IMR-90 (cell line): ENCODE measurements at regions not wholly inside any gene's neighbourhood (a gene's known extent, or its start where the extent isn't known, plus 50 kb on each side); places are given as distances from the start of the nearest gene placed in this dataset.

Experiments used
- ATAC-seq: fragments of 200-7000 bp; cut with Tn5 transposase; 2 replicates; pipeline ENCODE4 v1.9.1; 2020; ENCODE audit warnings: low read depth, mild to moderate bottlenecking, moderate library complexity
- BruUV-seq: library from RNA; stranded (reverse); fragments of 400-500 nt; replicated peaks from 2 replicates; lab custom pipeline; 2021; lab: Mats Ljungman, UMichigan
- CTCF ChIA-PET: fragments of 300-600 bp; formaldehyde crosslinking; extraction: SDS; loops from one replicate; lab custom pipeline; 2021; ENCODE audit warnings: antibody characterized with exemption; lab: Yijun Ruan, JAX
- POLR2A ChIA-PET: fragments of 300-600 bp; sonication (Branson Sonifier 250); formaldehyde crosslinking; loops from one replicate; lab custom pipeline; 2022; ENCODE audit warnings: antibody characterized with exemption; ENCODE audit not compliant: unreplicated experiment; lab: Charles Lee
- DNase-seq: peaks from one replicate; pipeline ENCODE4 v3.0.0; 2013
- H2AFZ ChIP-seq: replicated peaks from 2 replicates; pipeline ENCODE3; 2013; ENCODE audit warnings: low read length, mild to moderate bottlenecking; ENCODE audit not compliant: poor library complexity
- H2AK5ac ChIP-seq: 2 replicates; pipeline ENCODE4 v1.6.1; 2013; ENCODE audit warnings: low read depth, low read length, inconsistent platforms
- H2AK9ac ChIP-seq: replicated peaks from 2 replicates; pipeline ENCODE3; 2013; ENCODE audit warnings: mild to moderate bottlenecking, low read depth, low read length, moderate library complexity; ENCODE audit not compliant: poor library complexity
- H2BK120ac ChIP-seq: 2 replicates; pipeline ENCODE4 v1.6.1; 2013; ENCODE audit warnings: low read depth, low read length, inconsistent platforms
- H2BK15ac ChIP-seq: 3 replicates; pipeline ENCODE4 v1.6.1; 2013; ENCODE audit warnings: low read depth, low read length, inconsistent platforms
- H2BK20ac ChIP-seq: 2 replicates; pipeline ENCODE4 v1.6.1; 2013; ENCODE audit warnings: low read depth, mild to moderate bottlenecking, inconsistent platforms, low read length, moderate library complexity
- H2BK5ac ChIP-seq: 2 replicates; pipeline ENCODE4 v1.6.1; 2013; ENCODE audit warnings: mild to moderate bottlenecking, low read depth, low read length, inconsistent platforms; ENCODE audit not compliant: poor library complexity, severe bottlenecking
- H3K14ac ChIP-seq: replicated peaks from 2 replicates; pipeline ENCODE4 v1.6.1; 2013; ENCODE audit warnings: low read depth, low read length, inconsistent platforms
- H3K18ac ChIP-seq: 2 replicates; pipeline ENCODE4 v1.6.1; 2013; ENCODE audit warnings: low read depth, low read length, control low read depth
- H3K23ac ChIP-seq: 2 replicates; pipeline ENCODE4 v1.6.1; 2013; ENCODE audit warnings: low read depth, low read length, inconsistent platforms
- H3K27ac ChIP-seq: 2 replicates; pipeline ENCODE4 v1.5.1; 2013; ENCODE audit warnings: mild to moderate bottlenecking, control low read depth, low read length; ENCODE audit not compliant: insufficient read depth
- H3K27me3 ChIP-seq: 2 replicates; pipeline ENCODE4 v1.6.1; 2013; ENCODE audit warnings: low read length; ENCODE audit not compliant: control insufficient read depth, insufficient read depth
- H3K36me3 ChIP-seq: 2 replicates; pipeline ENCODE4 v1.6.1; 2013; ENCODE audit warnings: low read length, mixed read lengths; ENCODE audit not compliant: control insufficient read depth, insufficient read depth
- H3K4ac ChIP-seq: 2 replicates; pipeline ENCODE4 v1.6.1; 2013; ENCODE audit warnings: low read depth, low read length, inconsistent platforms
- H3K4me1 ChIP-seq: 2 replicates; pipeline ENCODE4 v1.6.1; 2013; ENCODE audit warnings: low read length, mixed read lengths; ENCODE audit not compliant: control insufficient read depth, insufficient read depth
- H3K4me2 ChIP-seq: 2 replicates; pipeline ENCODE4 v1.6.1; 2013; ENCODE audit warnings: low read depth, mild to moderate bottlenecking, control low read depth, low read length, moderate library complexity
- H3K4me3 ChIP-seq: 2 replicates; pipeline ENCODE4 v1.5.1; 2013; ENCODE audit warnings: low read depth, mild to moderate bottlenecking, control low read depth, low read length, moderate library complexity; ENCODE audit not compliant: insufficient read depth
- H3K56ac ChIP-seq: 2 replicates; pipeline ENCODE4 v1.6.1; 2013; ENCODE audit warnings: low read length, inconsistent platforms; ENCODE audit not compliant: insufficient read depth; ENCODE audit errors: extremely low read depth
- H3K79me1 ChIP-seq, 2 experiments: 2 replicates each; pipeline ENCODE4 v1.6.1; 2013; ENCODE audit warnings: low read length in 2 of 2, inconsistent platforms in 1 of 2, low read depth in 1 of 2
- H3K9ac ChIP-seq: 2 replicates; pipeline ENCODE4 v1.6.1; 2013; ENCODE audit warnings: low read depth, low read length, control low read depth
- H3K9me1 ChIP-seq: 2 replicates; pipeline ENCODE4 v1.6.1; 2013; ENCODE audit warnings: low read length, inconsistent platforms; ENCODE audit not compliant: insufficient read depth
- H3K9me3 ChIP-seq: 2 replicates; pipeline ENCODE4 v1.6.1; 2013; ENCODE audit warnings: low read length; ENCODE audit not compliant: control insufficient read depth, insufficient read depth
- H4K20me1 ChIP-seq: 2 replicates; pipeline ENCODE4 v1.6.1; 2013; ENCODE audit warnings: low read length, inconsistent platforms; ENCODE audit not compliant: insufficient read depth
- H4K5ac ChIP-seq: 2 replicates; pipeline ENCODE4 v1.6.1; 2013; ENCODE audit warnings: mild to moderate bottlenecking, low read depth, low read length, control low read depth
- H4K8ac ChIP-seq, 2 experiments: 2 replicates each; pipeline ENCODE4 v1.6.1; 2013; ENCODE audit warnings: low read depth in 2 of 2, low read length in 2 of 2, control low read depth in 1 of 2, inconsistent platforms in 1 of 2
- H4K91ac ChIP-seq: 2 replicates; pipeline ENCODE4 v1.6.1; 2013; ENCODE audit warnings: low read depth, low read length, inconsistent platforms; ENCODE audit not compliant: insufficient read depth
- BHLHE40 ChIP-seq: fragments of 150-350 bp; IDR thresholded peaks from 2 replicates; pipeline ENCODE4 v1.6.1; 2016; ENCODE audit warnings: mild to moderate bottlenecking, low read depth, low read length
- CEBPB ChIP-seq: IDR thresholded peaks from 2 replicates; pipeline ENCODE4 v1.6.1; 2012; ENCODE audit warnings: low read depth, low read length, improper control_type of control experiment
- CHD1 ChIP-seq: IDR thresholded peaks from 2 replicates; pipeline ENCODE4 v1.6.1; 2012; ENCODE audit warnings: low read depth, low read length, improper control_type of control experiment
- CTCF ChIP-seq: conservative IDR thresholded peaks from 2 replicates; pipeline ENCODE4 v1.5.1; 2012; ENCODE audit warnings: mild to moderate bottlenecking, low read depth, low read length, improper control_type of control experiment
- ELK1 ChIP-seq: fragments of 150-350 bp; IDR thresholded peaks from 2 replicates; pipeline ENCODE4 v1.6.1; 2016; ENCODE audit warnings: low read depth, mild to moderate bottlenecking, low read length, moderate library complexity, borderline replicate concordance
- FOS ChIP-seq: fragments of 150-350 bp; IDR thresholded peaks from 2 replicates; pipeline ENCODE4 v1.6.1; 2016; ENCODE audit warnings: low read depth, low read length
- MAFK ChIP-seq: IDR thresholded peaks from 2 replicates; pipeline ENCODE4 v1.6.1; 2012; ENCODE audit warnings: low read depth, low read length, improper control_type of control experiment
- MXI1 ChIP-seq: IDR thresholded peaks from 2 replicates; pipeline ENCODE4 v1.6.1; 2012; ENCODE audit warnings: low read depth, mild to moderate bottlenecking, low read length, moderate library complexity, borderline replicate concordance
- NFE2L2 ChIP-seq: fragments of 150-350 bp; IDR thresholded peaks from 2 replicates; pipeline ENCODE4 v1.6.1; 2016; ENCODE audit warnings: low read depth, mild to moderate bottlenecking, low read length
- POLR2A ChIP-seq: IDR thresholded peaks from 2 replicates; pipeline ENCODE4 v1.6.1; 2012; ENCODE audit warnings: mild to moderate bottlenecking, low read depth, low read length
- RAD21 ChIP-seq: IDR thresholded peaks from 2 replicates; pipeline ENCODE4 v1.6.1; 2012; ENCODE audit warnings: low read length, improper control_type of control experiment
- RCOR1 ChIP-seq: IDR thresholded peaks from 2 replicates; pipeline ENCODE4 v1.6.1; 2012; ENCODE audit warnings: mild to moderate bottlenecking, low read length, improper control_type of control experiment; ENCODE audit not compliant: insufficient replicate concordance
- RFX5 ChIP-seq: IDR thresholded peaks from 2 replicates; pipeline ENCODE4 v1.8.0; 2012; ENCODE audit warnings: low read depth, mild to moderate bottlenecking, low read length, moderate library complexity
- SMC3 ChIP-seq: fragments of 150-350 bp; IDR thresholded peaks from 2 replicates; pipeline ENCODE4 v1.6.1; 2016; ENCODE audit warnings: low read depth, mild to moderate bottlenecking, antibody characterized with exemption, low read length, moderate library complexity
- USF2 ChIP-seq: fragments of 150-350 bp; IDR thresholded peaks from 2 replicates; pipeline ENCODE4 v1.6.1; 2017; ENCODE audit warnings: mild to moderate bottlenecking, antibody characterized with exemption, low read length, low read depth
- WGBS, 2 experiments: methylation state at CpG; one replicate each; pipeline versions ENCODE4 v1.1.5 to v1.1.7; 2013; ENCODE audit warnings: missing lambda C conversion rate in 2 of 2; ENCODE audit not compliant: insufficient read length in 1 of 2; ENCODE audit errors: extremely low coverage in 2 of 2; 5-methylcytosine and 5-hydroxymethylcytosine counted together
- dilution Hi-C: fragments of 300-500 bp; cut with HindIII; formaldehyde crosslinking; loops from one replicate; pipeline ENCODE4 v1.14.3; 2018; ENCODE audit warnings: low sequenced_read_pairs; ENCODE audit not compliant: unreplicated experiment
- in situ Hi-C: fragments of 300-500 bp; cut with MboI; formaldehyde crosslinking; loops from 3 replicates; pipeline ENCODE4 v1.14.3; 2019; ENCODE audit warnings: low sequenced_read_pairs, inconsistent platforms, mixed read lengths
- intact Hi-C: fragments of 100-400 bp; cut with micrococcal nuclease; formaldehyde crosslinking; loops from 2 replicates; pipeline ENCODE4 v1.10.0; 2022

GRCh38 chr2:20148923-20149702 lies 75.8 kb downstream of the SDC1 start:
- 47% methylated on average over 6 of the region's 12 CpGs; no CpG with 5 or more reads in 1 of the 2 experiments for WGBS, 2 experiments
- no TSS peak for BruUV-seq
- CTCF ChIA-PET: no interaction called here
- TF ChIP-seq BHLHE40: no peak
- TF ChIP-seq RAD21: no peak
- peak; percentile 78 for TF ChIP-seq FOS
- TF ChIP-seq CHD1: no peak
- no peak for TF ChIP-seq MXI1
- no peak for TF ChIP-seq ELK1
- TF ChIP-seq CEBPB: peak; percentile 42
- TF ChIP-seq SMC3: no peak
- no peak for TF ChIP-seq MAFK
- no peak for TF ChIP-seq NFE2L2
- TF ChIP-seq CTCF: no peak
- TF ChIP-seq POLR2A: no peak
- TF ChIP-seq RFX5: no peak
- peak; percentile 9 for TF ChIP-seq RCOR1
- peak; percentile 80 for TF ChIP-seq USF2

More at GRCh38 chr2:20148923-20149702, 75.8 kb downstream of the SDC1 start:
- H3K4me1 ChIP-seq: peaks cover 12% of the 10 kb centered on the region
- no peak overlapping the region for H2AK9ac ChIP-seq
- DNase-seq (peak; percentile 89), ATAC-seq (peak; percentile 81)
- peak overlapping the region; percentile 56 for H4K91ac ChIP-seq
- peak overlapping the region; percentile 66 for H3K18ac ChIP-seq
- peak overlapping the region; percentile 57 to 72 for H4K8ac ChIP-seq
- peak overlapping the region; percentile 69 for H3K4ac ChIP-seq
- POLR2A ChIA-PET: no interaction called here
- intact Hi-C loops (loop anchor here (1.0 kb wide), 1 partner anchor 8 kb away; no protein-coding TSS in a partner anchor), dilution Hi-C loops (no loop called here), in situ Hi-C loops (no loop called here)
- no peak overlapping the region for H3K9ac ChIP-seq
- peak overlapping the region; percentile 72 for H3K27ac ChIP-seq
- peak overlapping the region; percentile 59 for H2AFZ ChIP-seq
- H2BK20ac ChIP-seq: peak overlapping the region; percentile 64
- no peak overlapping the region for H3K4me3 ChIP-seq
- peak overlapping the region; percentile 78 for H2BK120ac ChIP-seq
- H3K14ac ChIP-seq: peak overlapping the region; percentile 74
- H3K9me3 ChIP-seq: no peaks in the 10 kb centered on the region
- H2AK5ac ChIP-seq: peak overlapping the region; percentile 73
- H3K27me3 ChIP-seq: no peaks in the 10 kb centered on the region
- peak overlapping the region; percentile 84 for H4K5ac ChIP-seq
- H3K79me1 ChIP-seq: no peaks in the 10 kb centered on the region
- H3K56ac ChIP-seq: peak overlapping the region; percentile 18; the same call in 1 of the 2 replicates
- H3K4me2 ChIP-seq: peak overlapping the region; percentile 41
- H4K20me1 ChIP-seq: no peaks in the 10 kb centered on the region
- peak overlapping the region; percentile 46 for H2BK15ac ChIP-seq
- peaks cover 10% of the 10 kb centered on the region for H3K9me1 ChIP-seq
- H2BK5ac ChIP-seq: peak overlapping the region; percentile 85
- H3K23ac ChIP-seq: peak overlapping the region; percentile 46
- no peaks in the 10 kb centered on the region for H3K36me3 ChIP-seq
